ENCODE measurements at regions not wholly inside any gene's neighbourhood (a gene's known extent, or its start where the extent isn't known, plus 50 kb on each side); places are given as distances from the start of the nearest gene placed in this dataset.

- no peak for TF ChIP-seq CTCF (IDR thresholded peaks at IDR 0.05)
- TF ChIP-seq POLR2A (IDR thresholded peaks at IDR 0.05; ENCODE audit: low read depth): no peak
- no peak for TF ChIP-seq POLR2AphosphoS5 (IDR thresholded peaks at IDR 0.05)
Observed at GRCh38 chr4:188701952-188702351, 562.7 kb downstream of the TRIML1 start.
